Nephron progenitor cell (in vitro differentiated cells): ENCODE measurements at regions not wholly inside any gene's neighbourhood (a gene's known extent, or its start where the extent isn't known, plus 50 kb on each side); places are given as distances from the start of the nearest gene placed in this dataset.

ENCODE experiments used
- DNase-seq: peaks from one replicate; pipeline ENCODE4 v3.0.0; 2021
- H3K27ac Mint-ChIP-seq: 2 replicates; pipeline ENCODE4 v1.8.0; 2021; ENCODE audit warnings: mild to moderate bottlenecking, moderate library complexity, mixed read lengths
- H3K27me3 Mint-ChIP-seq: 2 replicates; pipeline ENCODE4 v1.8.0; 2021; ENCODE audit warnings: mild to moderate bottlenecking, low read depth, mixed read lengths; ENCODE audit not compliant: poor library complexity
- H3K36me3 Mint-ChIP-seq: 2 replicates; pipeline ENCODE4 v1.8.0; 2021; ENCODE audit warnings: low read depth, mixed read lengths
- H3K4me1 Mint-ChIP-seq: 2 replicates; pipeline ENCODE4 v1.8.0; 2021; ENCODE audit warnings: mixed read lengths
- H3K4me3 Mint-ChIP-seq: 2 replicates; pipeline ENCODE4 v1.8.0; 2021; ENCODE audit warnings: mild to moderate bottlenecking, moderate library complexity, mixed read lengths
- H3K9me3 Mint-ChIP-seq: 2 replicates; pipeline ENCODE4 v1.8.0; 2021; ENCODE audit warnings: mild to moderate bottlenecking, moderate library complexity, mixed read lengths
- TF ChIP-seq, protein P1 (sequence below): fragments of 200-600 bp; sonication (generic); IDR thresholded peaks from 2 replicates; pipeline ENCODE4 v1.5.0; 2021; ENCODE audit warnings: antibody characterized with exemption

- Mint-ChIP-seq H3K4me1 (peaks cover 28% of the 10 kb centered on the region), H3K9me3 (peaks cover 5% of the 10 kb centered on the region), H3K4me3 (peak overlapping the region; percentile 58), H3K27ac (no peak overlapping the region), H3K27me3 (peaks cover 46% of the 10 kb centered on the region), H3K36me3 (no peaks in the 10 kb centered on the region)
- TF ChIP-seq, protein P1, sequence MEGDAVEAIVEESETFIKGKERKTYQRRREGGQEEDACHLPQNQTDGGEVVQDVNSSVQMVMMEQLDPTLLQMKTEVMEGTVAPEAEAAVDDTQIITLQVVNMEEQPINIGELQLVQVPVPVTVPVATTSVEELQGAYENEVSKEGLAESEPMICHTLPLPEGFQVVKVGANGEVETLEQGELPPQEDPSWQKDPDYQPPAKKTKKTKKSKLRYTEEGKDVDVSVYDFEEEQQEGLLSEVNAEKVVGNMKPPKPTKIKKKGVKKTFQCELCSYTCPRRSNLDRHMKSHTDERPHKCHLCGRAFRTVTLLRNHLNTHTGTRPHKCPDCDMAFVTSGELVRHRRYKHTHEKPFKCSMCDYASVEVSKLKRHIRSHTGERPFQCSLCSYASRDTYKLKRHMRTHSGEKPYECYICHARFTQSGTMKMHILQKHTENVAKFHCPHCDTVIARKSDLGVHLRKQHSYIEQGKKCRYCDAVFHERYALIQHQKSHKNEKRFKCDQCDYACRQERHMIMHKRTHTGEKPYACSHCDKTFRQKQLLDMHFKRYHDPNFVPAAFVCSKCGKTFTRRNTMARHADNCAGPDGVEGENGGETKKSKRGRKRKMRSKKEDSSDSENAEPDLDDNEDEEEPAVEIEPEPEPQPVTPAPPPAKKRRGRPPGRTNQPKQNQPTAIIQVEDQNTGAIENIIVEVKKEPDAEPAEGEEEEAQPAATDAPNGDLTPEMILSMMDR: no peak
- peak; percentile 31 for DNase-seq
These were observed 248.3 kb downstream of the DHX35 start for GRCh38 chr20:39210341-39211036.

- Mint-ChIP-seq H3K4me3 (no peak overlapping the region), H3K9me3 (peaks cover 17% of the 10 kb centered on the region), H3K36me3 (no peaks in the 10 kb centered on the region), H3K27me3 (peaks cover 42% of the 10 kb centered on the region), H3K4me1 (peaks cover 27% of the 10 kb centered on the region), H3K27ac (no peak overlapping the region)
- DNase-seq: no peak
- TF ChIP-seq, protein P1: no peak
These were observed 244.9 kb downstream of the DHX35 start for GRCh38 chr20:39206899-39207564.

GRCh38 chr20:39195582-39196021 lies 233.5 kb downstream of the DHX35 start:
- peaks cover 14% of the 10 kb centered on the region for H3K9me3 Mint-ChIP-seq
- H3K4me1 Mint-ChIP-seq: no peaks in the 10 kb centered on the region
- H3K27ac Mint-ChIP-seq: no peak overlapping the region
- TF ChIP-seq, protein P1: no peak
- H3K36me3 Mint-ChIP-seq: no peaks in the 10 kb centered on the region
- H3K27me3 Mint-ChIP-seq: peaks cover 60% of the 10 kb centered on the region
- H3K4me3 Mint-ChIP-seq: no peak overlapping the region
- DNase-seq: peak; percentile 71

- no peak for DNase-seq
- Mint-ChIP-seq H3K27me3 (peaks cover 53% of the 10 kb centered on the region), H3K4me3 (no peak overlapping the region), H3K27ac (no peak overlapping the region), H3K9me3 (peaks cover 4% of the 10 kb centered on the region), H3K36me3 (no peaks in the 10 kb centered on the region), H3K4me1 (no peaks in the 10 kb centered on the region)
- TF ChIP-seq, protein P1: no peak
These were observed 228.8 kb downstream of the DHX35 start for GRCh38 chr20:39190666-39191570.

- no peak overlapping the region for H3K27ac Mint-ChIP-seq
- H3K4me3 Mint-ChIP-seq: no peak overlapping the region
- peaks cover 39% of the 10 kb centered on the region for H3K27me3 Mint-ChIP-seq
- H3K36me3 Mint-ChIP-seq: no peaks in the 10 kb centered on the region
- H3K9me3 Mint-ChIP-seq: peaks cover 21% of the 10 kb centered on the region
- TF ChIP-seq, protein P1: no peak
- no peak for DNase-seq
- no peaks in the 10 kb centered on the region for H3K4me1 Mint-ChIP-seq
These were observed 226.2 kb downstream of the DHX35 start for GRCh38 chr20:39188266-39188765.
